GM12892 (cell line): ENCODE measurements at regions not wholly inside any gene's neighbourhood (a gene's known extent, or its start where the extent isn't known, plus 50 kb on each side); places are given as distances from the start of the nearest gene placed in this dataset.

Experiments
- DNase-seq: peaks from one replicate; pipeline ENCODE4 v3.0.0; 2011; ENCODE audit not compliant: insufficient read length
- FAIRE-seq: peaks from 2 replicates; lab custom pipeline; 2011; peaks lifted over from hg19 to GRCh38; lab: Jason Lieb, UNC
- POLR2A ChIP-seq: IDR thresholded peaks from 2 replicates; pipeline ENCODE4 v1.6.1; 2011; ENCODE audit warnings: low read depth, low read length, control low read depth
- POLR2AphosphoS5 ChIP-seq: IDR thresholded peaks from 2 replicates; pipeline ENCODE4 v1.6.1; 2011; ENCODE audit warnings: low read depth, low read length, control low read depth
- TAF1 ChIP-seq: IDR thresholded peaks from 2 replicates; pipeline ENCODE4 v1.6.1; 2011; ENCODE audit warnings: low read depth, mild to moderate bottlenecking, control low read depth, low read length, borderline replicate concordance

DNA sequence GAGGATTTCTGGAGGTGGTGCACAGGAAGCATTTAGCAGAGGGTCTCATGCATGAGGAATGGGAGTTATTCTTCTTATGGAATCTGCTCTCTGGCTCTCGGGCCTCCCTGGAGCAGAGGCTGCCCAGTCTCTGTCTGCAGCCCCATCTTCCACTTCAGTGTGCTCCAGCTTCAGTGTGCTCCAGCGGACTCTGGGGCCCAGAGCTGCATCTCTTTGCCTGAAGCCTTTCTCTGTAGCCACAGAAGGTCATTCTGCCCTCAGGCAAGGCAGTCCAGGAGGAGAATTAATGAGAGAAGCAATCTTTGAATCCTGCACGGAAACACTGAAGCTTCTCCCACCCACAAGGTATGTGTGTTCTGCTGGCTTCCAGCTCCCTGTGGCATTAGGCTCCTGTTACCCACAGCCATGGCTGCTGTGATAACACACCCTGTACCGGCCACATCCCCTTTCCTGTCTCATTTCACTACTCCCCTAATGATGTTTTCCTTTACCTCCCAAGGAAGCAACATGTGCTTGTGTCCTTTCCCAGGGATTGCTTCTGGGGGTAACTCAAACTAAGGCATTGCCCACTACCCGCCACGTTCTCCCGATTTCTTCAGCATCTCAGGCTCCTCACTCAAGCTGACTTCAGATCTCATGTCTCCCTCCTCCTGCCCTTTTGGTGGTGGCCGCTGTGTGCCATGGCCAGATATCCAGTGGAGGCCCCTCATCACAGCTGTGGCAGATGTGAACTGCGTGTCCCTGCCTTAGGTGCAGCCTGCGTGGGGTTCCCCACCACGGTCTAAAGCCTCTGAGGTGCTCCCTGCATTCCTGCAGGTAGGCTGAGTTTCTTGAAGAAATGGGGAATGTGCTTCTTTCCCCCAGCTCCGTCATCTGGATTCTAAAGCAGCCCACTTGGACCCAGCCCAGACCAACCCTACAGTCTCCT is 181.2 kb upstream of the GALNT2 start:
- DNase-seq (no peak), FAIRE-seq (no peak)
- TF ChIP-seq POLR2AphosphoS5 (no peak), POLR2A (no peak), TAF1 (no peak)

- no peak for FAIRE-seq
- TF ChIP-seq POLR2A: no peak
- no peak for TF ChIP-seq POLR2AphosphoS5
- no peak for TF ChIP-seq TAF1
- DNase-seq: no peak
Measured at GRCh38 chr1:229886636-229887035, 180.4 kb upstream of the GALNT2 start.

GRCh38 chr1:229887043-229887822 is 179.8 kb upstream of the GALNT2 start:
- FAIRE-seq (no peak), DNase-seq (no peak)
- TF ChIP-seq TAF1 (no peak), POLR2A (no peak), POLR2AphosphoS5 (no peak)

- FAIRE-seq (no peak), DNase-seq (no peak)
- TF ChIP-seq POLR2A (no peak), TAF1 (no peak), POLR2AphosphoS5 (no peak)
Measured at GRCh38 chr1:229888157-229888556, 178.9 kb upstream of the GALNT2 start.

DNA sequence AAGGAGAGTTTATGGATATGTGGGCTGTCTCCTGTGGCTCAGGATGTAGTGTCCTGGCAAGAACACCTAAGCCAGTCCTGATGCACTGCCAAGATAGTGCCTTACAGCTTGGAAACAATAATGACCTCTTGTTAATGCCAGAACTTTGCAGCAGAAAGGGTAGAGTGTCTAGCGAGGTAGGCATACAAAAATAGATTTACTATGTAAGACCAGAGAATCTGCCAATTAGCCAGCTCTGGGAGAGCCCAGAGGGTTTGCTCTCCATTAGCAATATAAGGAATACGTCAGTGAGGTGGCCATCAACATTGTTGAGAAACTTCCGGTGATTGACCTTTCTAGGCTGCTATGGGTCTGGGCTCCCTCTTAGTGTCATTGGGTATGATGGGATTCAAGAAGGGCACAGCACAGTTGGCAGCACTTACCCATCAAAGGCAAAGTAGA is 178.5 kb upstream of the GALNT2 start:
- FAIRE-seq (no peak), DNase-seq (no peak)
- TF ChIP-seq POLR2AphosphoS5 (no peak), POLR2A (no peak), TAF1 (no peak)

- TF ChIP-seq POLR2A (no peak), POLR2AphosphoS5 (no peak), TAF1 (no peak)
- no peak for FAIRE-seq
- no peak for DNase-seq
Measured at GRCh38 chr1:229889031-229889517, 178.0 kb upstream of the GALNT2 start.

GRCh38 chr1:229891227-229891626 is 175.8 kb upstream of the GALNT2 start:
- TF ChIP-seq TAF1: no peak
- no peak for TF ChIP-seq POLR2A
- TF ChIP-seq POLR2AphosphoS5: no peak
- no peak for FAIRE-seq
- no peak for DNase-seq

GRCh38 chr1:229892515-229893117 is 174.4 kb upstream of the GALNT2 start:
- no peak for TF ChIP-seq POLR2A
- no peak for TF ChIP-seq POLR2AphosphoS5
- no peak for TF ChIP-seq TAF1
- no peak for FAIRE-seq
- no peak for DNase-seq

DNA sequence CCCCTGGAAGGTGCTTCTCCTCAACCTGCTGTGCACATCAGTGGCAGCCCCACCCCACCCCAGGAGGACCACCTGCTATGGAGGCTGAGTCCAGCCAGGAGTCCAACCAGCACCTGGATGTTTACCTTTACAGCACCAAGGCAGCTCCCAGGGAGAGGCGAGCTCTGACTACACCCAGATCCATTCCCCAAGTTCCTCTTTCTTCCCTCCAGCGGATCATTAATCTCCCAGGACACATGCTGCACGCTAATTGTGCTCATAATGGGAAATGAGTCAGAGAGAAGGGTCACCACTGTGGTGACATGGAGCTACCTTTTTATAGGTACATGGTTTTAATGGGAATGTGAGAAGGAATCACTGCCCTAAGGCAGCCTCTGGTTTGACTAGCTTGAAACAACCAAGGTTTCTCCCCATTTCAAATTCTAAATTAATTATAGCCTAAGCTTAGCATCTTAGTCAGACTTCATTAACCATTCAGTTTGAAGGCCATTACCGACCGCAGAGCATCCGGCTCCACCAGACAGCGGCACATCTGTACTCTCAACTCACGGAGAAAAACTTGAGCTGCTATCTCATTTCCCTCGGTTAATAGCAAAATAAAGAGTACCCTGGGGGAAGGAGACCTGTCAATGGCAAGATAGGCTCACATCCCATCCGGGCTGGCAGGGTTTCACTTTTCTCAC is 173.1 kb upstream of the GALNT2 start:
- FAIRE-seq (no peak), DNase-seq (no peak)
- TF ChIP-seq TAF1 (no peak), POLR2A (no peak), POLR2AphosphoS5 (no peak)

- TF ChIP-seq TAF1: no peak
- no peak for TF ChIP-seq POLR2A
- no peak for TF ChIP-seq POLR2AphosphoS5
- no peak for FAIRE-seq
Measured at GRCh38 chr1:229894532-229894931, 172.5 kb upstream of the GALNT2 start.

GRCh38 chr1:229895605-229896004 is 171.4 kb upstream of the GALNT2 start:
- TF ChIP-seq TAF1 (no peak), POLR2AphosphoS5 (no peak), POLR2A (no peak)
- no peak for FAIRE-seq
- no peak for DNase-seq

More at GRCh38 chr1:229894532-229894931, 172.5 kb upstream of the GALNT2 start:
- no peak for DNase-seq
